GF-D8 (cell line): ENCODE measurements at regions not wholly inside any gene's neighbourhood (a gene's known extent, or its start where the extent isn't known, plus 50 kb on each side); places are given as distances from the start of the nearest gene placed in this dataset.
"Not testable (repeated sequence)": the region's sequence is repeated elsewhere in the genome, so short reads cannot be mapped to it uniquely, and the experiment has no call there.

ENCODE experiments used
- DNase-seq: peaks from one replicate; lab custom pipeline; 2025; lab: John Stamatoyannopoulos, UW

DNA sequence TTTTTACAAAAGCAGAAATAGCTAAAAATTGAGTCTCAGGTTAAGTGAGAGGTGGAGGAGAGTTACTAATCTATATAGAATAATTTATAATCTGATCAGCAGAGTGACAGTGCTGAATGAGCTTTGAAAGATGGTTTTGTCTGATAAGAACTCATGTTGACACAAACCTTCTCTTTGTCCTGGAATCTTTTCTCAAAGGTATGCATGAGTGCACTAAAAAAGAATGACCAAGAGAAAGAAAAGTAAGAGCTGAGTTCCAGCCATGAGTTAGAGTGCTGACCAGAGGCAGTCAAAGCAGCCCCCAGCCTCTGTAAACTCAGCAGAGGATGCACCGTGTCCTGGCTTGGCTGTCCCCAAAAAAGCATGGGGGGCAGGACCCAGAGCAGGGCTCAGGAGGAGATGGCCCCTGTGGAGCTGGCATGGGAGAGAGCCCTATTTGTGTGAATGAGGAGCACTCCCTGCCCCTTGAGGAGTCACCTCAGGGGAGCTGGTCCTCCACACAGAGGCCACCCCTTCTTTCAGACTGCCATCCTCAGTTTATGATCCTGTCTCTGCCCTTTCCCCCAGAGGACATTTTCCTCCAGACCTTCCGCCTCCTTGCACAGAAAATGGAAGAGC, 129.8 kb downstream of the SEC23A start:
- no peak for DNase-seq

DNA sequence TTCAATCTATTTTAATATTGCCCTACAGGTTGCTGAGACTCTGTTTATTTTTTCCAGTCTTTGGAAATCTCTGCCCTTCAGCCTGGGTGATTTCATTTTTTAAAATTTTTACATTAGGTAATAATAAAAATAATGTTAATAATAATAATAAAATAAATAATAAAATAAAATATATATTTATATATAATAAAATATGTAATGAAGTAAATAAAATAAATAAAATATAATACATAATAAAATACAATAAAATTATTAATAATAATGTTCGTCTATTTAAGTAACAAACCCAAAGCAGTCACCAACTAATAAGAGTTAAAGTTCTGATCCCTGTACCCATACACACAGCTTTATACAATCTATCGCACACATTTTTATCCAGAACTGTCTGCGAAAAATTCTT, 130.5 kb downstream of the SEC23A start:
- no peak for DNase-seq

DNA sequence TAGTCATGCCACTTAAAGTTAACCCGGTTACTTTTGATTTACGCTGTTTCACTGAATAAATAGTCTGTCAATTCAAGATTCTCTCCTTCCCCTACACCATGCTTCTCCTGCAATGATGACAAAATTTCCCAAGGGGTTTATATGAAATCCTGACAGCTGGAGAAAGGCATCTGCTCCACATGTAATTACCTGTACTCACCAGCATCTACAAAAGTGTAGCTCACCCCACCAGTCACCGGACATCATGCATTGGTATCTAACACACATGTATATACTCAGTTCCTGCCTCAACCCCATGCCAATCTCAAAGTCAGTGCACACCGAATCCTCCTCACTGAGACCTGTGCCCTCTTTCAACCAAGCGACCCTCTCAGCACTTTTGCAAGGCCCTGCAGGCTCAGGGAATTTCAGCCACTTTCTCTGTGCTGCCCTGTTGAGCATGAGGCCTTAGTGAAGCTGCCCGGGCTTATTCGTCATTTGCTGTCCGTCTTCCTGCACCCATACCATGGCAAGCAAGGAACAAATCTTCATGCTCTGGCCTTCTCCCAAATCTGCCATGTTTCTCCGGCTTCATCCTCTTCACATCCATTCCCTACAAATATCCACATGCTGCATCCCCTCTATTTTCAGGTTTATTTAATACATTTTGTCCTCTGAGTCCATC, 131.6 kb downstream of the SEC23A start:
- DNase-seq: no peak

DNA sequence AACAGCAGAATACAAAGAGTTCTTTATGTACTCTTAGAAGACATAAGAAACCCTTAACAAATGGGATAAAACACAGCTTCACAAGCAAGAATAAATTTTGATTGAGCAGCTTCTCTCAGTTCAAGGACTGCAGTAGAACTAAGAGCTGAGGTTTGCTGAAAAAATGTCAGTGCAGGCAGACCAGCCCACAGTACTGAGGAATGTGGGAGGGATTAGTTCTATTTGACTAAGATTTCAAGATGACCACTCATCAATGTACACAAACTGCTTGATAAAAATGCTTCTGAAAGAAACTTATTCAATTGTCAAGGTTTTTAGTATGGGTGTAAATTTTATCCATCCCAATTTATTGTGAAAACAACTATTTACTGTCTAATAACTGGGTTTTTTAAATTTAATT, 138.4 kb downstream of the SEC23A start:
- no peak for DNase-seq

DNA sequence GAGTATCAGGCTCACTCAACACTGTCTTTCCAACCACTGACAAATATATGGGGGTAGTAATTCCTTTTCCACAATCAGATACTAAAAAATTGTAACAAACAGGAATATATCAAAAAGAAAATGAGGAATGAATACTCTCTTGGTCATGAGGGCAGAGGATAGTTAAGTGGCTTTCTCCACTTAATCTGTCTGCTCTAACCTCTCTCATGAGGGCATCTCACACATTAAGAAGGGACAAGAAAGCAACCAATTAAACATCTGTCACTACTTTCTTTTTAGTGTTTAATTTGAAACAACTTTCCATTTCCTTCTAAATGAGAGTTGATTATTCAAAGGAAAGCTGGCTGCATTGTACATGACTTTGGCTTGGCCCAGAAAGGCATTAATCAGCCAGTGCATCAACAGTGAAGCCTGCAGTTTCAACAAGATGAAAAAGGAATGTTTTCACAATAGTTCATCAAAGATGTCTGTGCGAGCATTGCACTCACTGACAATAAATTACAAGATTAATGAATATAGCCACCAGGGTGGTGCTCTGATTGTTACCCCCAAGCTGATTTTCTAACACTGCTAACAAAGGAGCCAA, 142.0 kb downstream of the SEC23A start:
- DNase-seq: no peak

DNA sequence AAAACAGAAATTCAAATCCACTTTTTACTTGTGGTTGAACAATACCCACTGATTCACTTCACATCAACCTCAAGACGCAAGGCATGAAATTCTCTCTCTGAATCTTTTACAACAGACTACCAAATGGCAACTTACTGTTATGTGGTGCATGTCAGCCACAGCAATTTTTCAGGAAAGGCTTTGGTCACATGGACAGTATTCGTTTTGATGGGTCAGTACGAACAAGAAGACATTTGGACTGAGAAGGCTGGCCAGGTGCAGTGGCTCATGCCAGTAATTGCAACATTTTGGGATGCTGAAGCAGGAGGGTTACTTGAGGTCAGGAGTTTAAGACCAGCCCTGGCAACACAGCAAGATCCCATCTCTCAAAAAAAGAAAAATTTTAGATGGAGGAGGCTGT, 144.0 kb downstream of the SEC23A start:
- no peak for DNase-seq

DNA sequence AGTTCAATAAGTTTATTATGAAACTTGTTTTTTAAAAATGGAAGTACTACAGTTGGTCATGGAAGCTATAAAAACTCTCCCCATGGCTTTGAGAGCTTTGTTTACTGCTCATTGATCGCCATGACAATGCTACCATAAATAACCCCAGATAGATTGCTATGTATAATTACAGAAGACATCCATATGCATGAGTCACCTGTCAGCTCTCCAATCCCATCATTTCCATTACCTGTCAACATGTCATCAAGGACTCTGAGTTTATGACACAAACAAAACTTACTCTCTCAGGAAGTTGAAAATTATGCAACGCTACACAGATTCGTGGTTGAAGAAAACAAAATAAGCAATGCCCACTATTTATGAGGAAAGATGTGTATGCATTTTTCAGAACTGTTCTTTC, 144.4 kb downstream of the SEC23A start:
- DNase-seq: no peak

DNA sequence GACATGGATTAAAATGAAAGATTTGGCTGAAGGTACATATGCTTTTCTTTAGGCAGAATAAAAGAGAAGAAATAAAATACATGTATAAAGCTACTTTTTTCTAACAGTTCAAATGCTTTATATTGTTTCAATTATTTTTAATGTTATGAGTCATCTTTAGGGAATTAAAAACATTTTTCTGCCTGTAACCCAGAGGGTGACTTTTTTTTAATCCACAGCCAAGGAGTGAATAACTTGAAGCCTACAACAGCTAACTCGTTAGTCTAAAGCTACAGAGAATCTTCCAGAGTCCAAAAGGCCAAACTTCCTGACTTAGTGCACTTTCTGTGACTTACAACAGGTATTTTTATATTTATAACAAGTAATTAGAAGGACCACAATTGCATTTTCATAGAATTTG, 151.6 kb downstream of the SEC23A start:
- no peak for DNase-seq

DNA sequence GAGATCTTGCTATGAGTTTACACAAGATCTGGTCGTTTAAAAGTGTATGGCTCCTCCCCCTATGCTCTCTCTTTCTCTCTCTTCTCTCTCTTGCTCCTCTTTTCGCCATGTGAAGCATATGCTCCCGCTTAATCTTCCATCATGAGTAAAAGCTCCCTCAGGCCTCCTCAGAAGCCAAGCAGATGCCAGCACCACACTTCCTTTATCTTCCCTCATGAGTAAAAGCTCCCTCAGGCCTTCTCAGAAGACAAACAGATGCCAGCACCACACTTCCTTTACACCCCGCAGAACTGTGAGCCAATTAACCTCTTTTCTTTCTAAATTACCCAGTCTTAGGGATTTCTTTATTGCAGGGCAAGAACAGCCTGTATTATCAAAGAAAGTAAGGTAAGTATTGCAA, 152.4 kb downstream of the SEC23A start:
- DNase-seq: no peak

DNA sequence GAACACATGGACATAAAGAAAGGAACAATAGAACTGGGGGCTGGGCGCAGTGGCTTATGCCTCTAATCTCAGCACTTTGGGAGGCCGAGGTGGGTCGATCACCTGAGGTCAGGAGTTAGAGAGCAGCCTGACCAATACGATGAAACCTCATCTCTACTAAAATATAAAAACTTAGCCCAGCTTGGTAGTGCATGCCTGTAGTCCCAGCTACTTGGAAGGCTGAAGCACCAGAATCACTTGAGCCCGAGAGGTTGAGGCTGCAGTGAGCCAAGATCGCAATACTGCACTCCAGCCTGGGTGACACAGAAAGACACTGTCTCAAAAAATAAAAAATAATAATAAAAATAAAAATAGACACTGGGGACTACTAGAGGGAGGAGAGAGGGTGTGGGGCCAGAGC, 154.5 kb downstream of the SEC23A start:
- no peak for DNase-seq

DNA sequence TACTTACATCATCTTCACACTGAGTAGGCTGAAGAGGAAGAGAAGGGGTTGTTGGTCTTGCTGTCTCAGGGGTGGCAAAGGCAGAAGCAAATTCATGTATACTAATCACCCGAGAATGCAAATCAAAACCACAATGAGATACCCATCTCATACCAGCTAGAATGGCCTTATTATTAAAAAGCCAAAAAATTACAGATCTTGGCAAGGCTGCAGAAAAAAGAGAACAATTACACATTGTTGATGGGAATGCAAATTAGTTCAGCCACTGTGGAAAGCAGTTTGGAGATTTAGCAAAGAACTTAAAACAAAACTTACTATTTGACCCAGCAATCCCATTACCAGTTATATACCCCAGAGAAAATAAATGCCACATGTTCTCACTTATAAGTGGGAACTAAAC, 154.9 kb downstream of the SEC23A start:
- DNase-seq: no peak

DNA sequence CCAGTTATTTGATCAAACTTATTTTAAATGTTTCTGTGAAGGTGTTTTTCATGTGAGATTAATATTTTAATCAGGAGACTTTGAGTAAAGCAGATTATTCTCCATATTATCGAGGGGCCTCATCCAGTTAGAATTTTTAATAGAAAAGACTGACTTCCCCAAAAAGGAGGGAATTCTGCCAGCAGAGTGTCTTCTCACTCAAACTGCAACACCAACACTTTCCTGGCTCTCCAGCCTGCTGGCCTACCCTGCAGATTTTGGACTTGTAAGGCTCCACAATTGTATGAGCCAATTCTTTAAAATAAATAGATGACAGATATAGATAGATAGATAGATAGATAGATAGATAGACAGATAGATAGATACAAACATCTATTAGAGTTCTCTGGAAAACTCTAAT, 155.7 kb downstream of the SEC23A start:
- no peak for DNase-seq

DNA sequence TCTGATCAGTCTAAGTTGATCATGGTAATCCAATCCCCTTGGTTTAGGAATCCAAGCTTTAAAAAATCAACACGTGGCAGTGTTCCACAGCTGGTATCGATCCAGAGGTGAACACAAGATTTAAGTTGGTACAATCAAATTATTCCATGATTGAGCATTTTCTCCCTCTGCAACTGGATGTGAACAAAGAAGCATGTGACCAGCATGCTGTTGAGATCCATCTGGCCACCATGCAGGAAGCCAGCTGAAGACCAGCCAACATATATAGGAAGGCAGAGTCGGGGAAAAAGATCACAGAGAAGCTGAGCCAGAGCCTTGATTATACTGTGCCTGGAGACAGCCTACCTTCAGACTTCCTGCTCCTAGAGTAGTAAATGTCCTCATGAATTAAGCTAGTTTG, 158.3 kb downstream of the SEC23A start:
- no peak for DNase-seq

DNA sequence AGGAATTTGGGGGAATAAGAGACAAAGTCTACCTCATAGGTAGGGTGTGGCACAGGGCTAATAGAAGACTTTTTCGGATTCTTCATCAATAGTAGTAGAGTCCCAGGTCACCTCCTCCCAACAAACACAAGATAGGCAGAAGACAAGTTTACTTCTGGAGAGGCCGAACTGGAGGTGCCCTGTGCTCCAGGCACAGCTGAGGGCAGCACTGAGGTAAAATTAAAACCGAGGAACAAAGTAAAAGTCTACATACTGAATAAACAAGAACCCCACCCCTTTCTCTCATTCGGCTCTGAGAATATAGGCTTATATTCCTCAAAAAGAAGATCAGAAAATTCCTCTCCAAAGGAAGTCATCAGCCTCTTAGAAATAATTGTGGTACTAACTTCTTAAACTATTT, 161.5 kb downstream of the SEC23A start:
- DNase-seq: no peak

DNA sequence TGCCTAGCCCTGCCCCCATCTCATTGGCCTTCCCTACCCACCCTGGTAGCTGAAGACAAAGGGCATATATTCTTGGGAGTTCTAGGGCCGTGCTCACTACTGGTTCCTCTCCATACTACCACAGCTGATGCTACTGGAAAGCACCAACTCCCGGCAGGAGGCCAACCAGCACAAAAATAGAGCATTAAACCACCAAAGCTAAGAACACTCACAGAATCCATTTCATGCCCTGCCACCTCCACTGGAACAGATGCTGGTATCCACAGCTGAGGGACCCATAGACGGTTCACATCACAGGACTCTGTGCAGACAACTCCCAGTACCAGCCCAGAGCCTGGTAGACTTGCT, 170.4 kb downstream of the SEC23A start:
- DNase-seq: not testable (repeated sequence)

DNA sequence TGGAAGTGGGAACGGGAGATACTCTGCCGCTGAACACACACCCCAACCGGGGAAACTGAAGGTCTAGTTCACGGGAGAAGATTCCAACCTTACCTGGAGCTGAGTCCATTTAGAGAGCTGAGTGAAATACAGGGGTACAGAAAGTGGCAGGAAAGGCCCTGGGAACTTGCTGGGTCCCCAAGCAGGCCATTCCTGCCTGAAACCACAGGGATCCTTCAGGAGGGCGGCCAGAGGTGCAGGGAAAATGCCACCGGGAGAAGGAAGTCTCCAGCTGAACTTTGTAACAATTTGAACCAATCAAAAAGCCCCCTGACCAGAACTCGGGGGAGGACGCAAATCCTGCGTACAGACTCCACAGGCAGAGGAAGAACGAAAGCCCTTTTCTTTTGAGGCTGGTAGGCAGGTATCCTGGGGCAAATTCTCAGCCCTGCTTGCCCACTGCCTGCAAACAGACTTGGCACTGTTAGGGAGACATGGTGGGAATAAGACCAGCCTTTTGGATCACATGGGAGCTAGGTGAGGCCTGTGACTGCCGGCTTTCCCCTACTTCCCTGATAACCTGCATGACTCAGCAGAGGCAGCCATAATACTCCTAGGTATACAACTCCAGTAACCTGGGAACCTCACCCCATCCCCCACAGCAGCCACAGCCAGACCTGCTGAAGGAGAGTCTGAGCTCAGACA, 170.9 kb downstream of the SEC23A start:
- DNase-seq: no peak

DNA sequence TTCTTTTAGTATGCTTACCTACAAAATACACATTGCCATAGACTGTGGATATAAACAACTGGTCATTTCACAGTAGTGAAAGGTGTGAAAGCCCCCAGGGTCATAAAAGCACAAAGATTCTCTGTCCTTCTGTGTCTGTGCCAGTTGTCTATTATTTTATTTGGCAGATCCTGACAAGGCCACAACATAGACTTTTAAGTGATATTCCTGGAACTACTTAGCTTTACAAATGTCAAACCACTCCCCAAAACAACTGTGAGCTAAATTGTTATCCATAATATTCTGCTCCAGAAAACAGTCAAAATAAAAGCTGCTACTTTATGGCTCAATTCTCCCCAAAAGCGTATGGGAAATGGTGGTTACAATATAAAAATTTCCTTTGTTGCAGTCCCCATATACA, 172.1 kb downstream of the SEC23A start:
- no peak for DNase-seq

DNA sequence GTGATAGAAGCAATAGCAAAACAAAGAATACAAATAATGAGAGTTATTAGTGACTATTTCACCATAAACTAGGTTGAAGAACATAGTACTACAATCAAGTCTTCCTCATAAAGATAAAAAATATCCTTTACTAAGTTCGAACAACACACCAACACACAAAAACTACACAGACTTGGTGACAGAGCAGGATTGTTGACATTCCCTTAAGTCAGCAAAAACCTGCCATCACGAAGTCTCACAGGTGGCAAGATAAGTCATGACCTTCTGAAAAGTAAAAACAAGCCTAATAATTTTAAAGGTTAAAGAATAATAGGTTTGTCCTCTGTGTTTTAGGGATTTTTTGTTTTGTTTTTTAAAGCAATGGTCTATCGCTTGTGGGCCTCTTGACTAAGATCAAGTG, 173.0 kb downstream of the SEC23A start:
- DNase-seq: no peak

DNA sequence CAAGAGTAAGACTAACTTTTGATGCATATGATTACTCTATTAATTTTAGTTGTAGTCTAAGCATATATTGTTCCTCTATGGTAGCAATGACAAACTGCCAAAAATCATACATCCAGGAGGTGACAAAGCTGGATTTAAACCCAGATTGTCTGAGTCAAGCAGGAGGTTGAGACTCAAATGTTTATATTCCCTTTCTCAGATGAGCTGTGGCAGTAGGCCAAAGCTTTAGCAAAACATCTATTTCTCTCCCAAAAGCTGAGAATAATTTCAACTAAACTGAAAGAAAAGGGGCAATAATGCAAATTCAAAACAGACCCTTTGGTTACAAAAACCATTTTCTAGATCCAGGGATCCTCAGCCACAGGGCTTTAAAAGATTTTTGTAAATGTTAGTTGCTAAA, 173.6 kb downstream of the SEC23A start:
- no peak for DNase-seq

DNA sequence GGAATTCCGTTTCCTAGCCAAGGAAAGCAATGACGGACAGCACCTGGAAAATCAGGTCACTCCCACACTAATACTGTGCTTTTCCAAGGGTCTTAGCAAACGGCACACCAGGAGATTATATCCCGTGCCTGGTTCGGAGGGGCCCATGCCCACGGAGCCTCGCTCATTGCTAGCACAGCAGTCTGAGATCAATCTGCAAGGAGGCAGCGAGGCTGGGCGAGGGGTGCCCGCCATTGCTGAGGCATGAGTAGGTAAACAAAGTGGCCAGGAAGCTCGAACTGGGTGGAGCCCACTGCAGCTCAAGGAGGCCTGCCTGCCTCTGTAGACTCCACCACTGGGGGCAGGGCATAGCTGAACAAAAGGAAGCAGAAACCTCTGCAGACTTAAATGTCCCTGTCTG, 181.1 kb downstream of the SEC23A start:
- not testable (repeated sequence) for DNase-seq

DNA sequence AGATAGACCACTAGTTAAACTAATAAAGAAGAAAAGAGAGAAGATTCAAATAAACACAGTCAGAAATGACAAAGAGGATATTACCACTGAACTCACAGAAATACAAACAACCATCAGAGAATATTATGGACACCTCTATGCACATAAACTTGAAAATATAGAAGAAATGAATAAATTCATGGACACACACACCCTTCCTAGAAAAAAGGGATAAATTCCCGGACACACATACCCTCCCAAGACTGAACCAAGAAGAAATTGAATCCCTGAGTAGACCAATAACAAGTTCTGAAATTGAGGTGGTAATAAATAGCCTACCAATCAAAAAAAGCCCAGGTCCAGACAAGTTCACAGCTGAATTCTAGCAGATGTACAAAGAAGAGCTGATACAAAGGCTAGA, 187.9 kb downstream of the SEC23A start:
- no peak for DNase-seq

DNA sequence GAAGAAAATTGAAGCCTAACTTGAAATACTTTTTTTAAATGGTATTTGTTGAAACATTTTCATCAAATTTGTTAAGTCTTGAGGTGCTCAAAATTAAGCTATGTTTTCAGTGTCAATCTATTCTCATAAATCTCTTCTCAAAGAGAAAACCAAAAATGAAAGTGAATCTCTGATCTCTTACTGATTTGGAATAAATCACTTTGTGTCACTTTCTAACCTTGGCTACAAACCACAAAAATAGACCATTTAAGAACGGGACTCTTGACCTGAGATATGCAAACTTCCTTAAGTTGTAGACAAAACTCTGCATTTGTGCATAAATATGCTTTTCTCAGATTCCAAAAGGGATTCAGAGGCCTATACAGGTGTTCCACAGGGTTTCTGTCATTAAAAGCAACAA, 192.9 kb downstream of the SEC23A start:
- no peak for DNase-seq

DNA sequence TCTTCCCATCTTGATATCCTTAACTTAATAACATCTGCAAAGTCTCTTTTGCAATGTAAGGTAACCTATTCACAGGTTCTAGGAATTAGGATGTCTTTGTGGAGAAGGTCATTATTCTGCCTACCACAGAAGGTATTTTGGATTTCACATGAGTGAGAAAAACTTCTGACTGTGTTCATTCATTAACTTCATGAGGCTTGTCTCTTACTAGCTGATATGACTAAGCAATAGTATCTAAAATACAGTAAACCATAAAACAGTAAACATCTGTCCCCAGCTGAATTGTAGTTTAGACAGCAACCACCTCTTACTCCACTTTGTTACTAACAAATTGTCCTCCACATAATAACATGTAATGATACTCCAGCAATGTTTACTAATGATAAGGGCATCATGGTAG, 198.1 kb downstream of the SEC23A start:
- no peak for DNase-seq
